GM12878 (cell line): ENCODE measurements at regions not wholly inside any gene's neighbourhood (a gene's known extent, or its start where the extent isn't known, plus 50 kb on each side); places are given as distances from the start of the nearest gene placed in this dataset.

Source experiments
- ATAC-seq: fragments of 200-7000 bp; cut with Tn5 transposase; 3 replicates; pipeline ENCODE4 v1.9.1; 2020; ENCODE audit warnings: mild to moderate bottlenecking, moderate library complexity
- BruUV-seq: library from RNA; stranded (reverse); fragments of 400-500 nt; replicated peaks from 2 replicates; lab custom pipeline; 2021; lab: Mats Ljungman, UMichigan
- CTCF ChIA-PET: fragments of 300-600 bp; sonication (Branson Sonifier 250); formaldehyde crosslinking; extraction: SDS; loops from one replicate; lab custom pipeline; 2021; ENCODE audit warnings: inconsistent platforms; lab: Yijun Ruan, JAX
- POLR2A ChIA-PET: fragments of 350-600 bp; formaldehyde crosslinking; extraction: SDS; loops from one replicate; lab custom pipeline; 2021; ENCODE audit warnings: inconsistent platforms; lab: Charles Lee
- RAD21 ChIA-PET: fragments of 300-600 bp; sonication (Branson Sonifier 250); formaldehyde crosslinking; loops from one replicate; lab custom pipeline; 2023; ENCODE audit warnings: antibody characterized with exemption; ENCODE audit not compliant: unreplicated experiment; lab: Charles Lee
- SMC1A ChIA-PET: fragments of 300-600 bp; sonication (Branson Sonifier 250); formaldehyde crosslinking; loops from one replicate; lab custom pipeline; 2023; ENCODE audit not compliant: unreplicated experiment, uncharacterized antibody; lab: Charles Lee
- DNase-seq: peaks from one replicate; pipeline ENCODE4 v3.0.0-alpha.2; 2011; ENCODE audit warnings: low read depth, low spot score
- FAIRE-seq: peaks from 3 replicates; lab custom pipeline; 2011; peaks lifted over from hg19 to GRCh38; lab: Jason Lieb, UNC
- H2AFZ ChIP-seq: 2 replicates; pipeline ENCODE4 v1.6.0; 2011; ENCODE audit warnings: low read depth, low read length, control low read depth; ENCODE audit not compliant: control insufficient read depth
- H3K27ac ChIP-seq: 2 replicates; pipeline ENCODE4 v1.5.1; 2011; ENCODE audit warnings: control low read depth; ENCODE audit not compliant: control insufficient read depth, insufficient read depth
- H3K27me3 ChIP-seq, 2 experiments: replicated peaks in 1 of 2; 2 replicates each; pipeline versions ENCODE4 v1.6.0 to v1.6.1; 2011; ENCODE audit warnings: low read length in 1 of 2; ENCODE audit not compliant: control insufficient read depth in 2 of 2, insufficient read depth in 2 of 2
- H3K36me3 ChIP-seq, 2 experiments: 2 replicates each; pipeline ENCODE4 v1.5.1; 2011; ENCODE audit warnings: low read length in 1 of 2; ENCODE audit not compliant: control insufficient read depth in 2 of 2, insufficient read depth in 2 of 2
- H3K4me1 ChIP-seq: 2 replicates; pipeline ENCODE4 v1.6.1; 2011; ENCODE audit warnings: mild to moderate bottlenecking, low read length, moderate library complexity, mixed read lengths; ENCODE audit not compliant: control insufficient read depth, insufficient read depth
- H3K4me2 ChIP-seq: 2 replicates; pipeline ENCODE4 v1.6.0; 2011; ENCODE audit warnings: control low read depth; ENCODE audit not compliant: control insufficient read depth, insufficient read depth
- H3K4me3 ChIP-seq: fragments of 200-600 bp; sonication (generic); 2 replicates; pipeline ENCODE4 v1.5.1; 2016
- H3K79me2 ChIP-seq: 2 replicates; pipeline ENCODE4 v1.6.0; 2011; ENCODE audit warnings: low read length; ENCODE audit not compliant: control insufficient read depth, insufficient read depth
- H3K9ac ChIP-seq: 2 replicates; pipeline ENCODE4 v1.8.0; 2011; ENCODE audit warnings: low read length, control low read depth, mixed read lengths; ENCODE audit not compliant: control insufficient read depth, insufficient read depth
- H3K9me3 ChIP-seq: replicated peaks from 3 replicates; pipeline ENCODE4 v1.5.1; 2011; ENCODE audit warnings: mild to moderate bottlenecking, low read length; ENCODE audit not compliant: control insufficient read depth, insufficient read depth
- H4K20me1 ChIP-seq: 2 replicates; pipeline ENCODE4 v1.6.0; 2011; ENCODE audit not compliant: control insufficient read depth, insufficient read depth
- BHLHE40 ChIP-seq, 2 experiments: fragments of 450-650 bp in 1 of 2; IDR thresholded peaks; 2 replicates each; pipeline ENCODE4 v1.6.1; 2011 to 2017; ENCODE audit warnings: low read depth in 2 of 2, borderline replicate concordance in 1 of 2, improper control_type of control experiment in 1 of 2, low read length in 1 of 2, mild to moderate bottlenecking in 1 of 2
- MEF2B ChIP-seq: fragments of 450-650 bp; IDR thresholded peaks from 2 replicates; pipeline ENCODE4 v1.6.1; 2018; ENCODE audit warnings: mild to moderate bottlenecking, moderate library complexity; ENCODE audit not compliant: partially characterized antibody, poor library complexity, severe bottlenecking
- SUPT20H ChIP-seq: IDR thresholded peaks from 2 replicates; pipeline ENCODE4 v1.6.1; 2011; ENCODE audit warnings: low read depth, mild to moderate bottlenecking, low read length, moderate library complexity, borderline replicate concordance; ENCODE audit not compliant: control insufficient read depth
- ZBED1 ChIP-seq: IDR thresholded peaks from 2 replicates; pipeline ENCODE4 v1.6.1; 2016; ENCODE audit warnings: borderline replicate concordance
- WGBS: methylation state at CpG from one replicate; pipeline ENCODE4 v1.1.6; 2016; ENCODE audit warnings: low lambda C conversion rate; ENCODE audit not compliant: insufficient replicate concordance, insufficient coverage; ENCODE audit errors: missing lambda C conversion rate; 5-methylcytosine and 5-hydroxymethylcytosine counted together
- in situ Hi-C: fragments of 300-500 bp; cut with MboI; formaldehyde crosslinking; loops from 9 replicates; pipeline ENCODE4 v1.14.3; 2018; ENCODE audit warnings: mixed read lengths
- intact Hi-C: fragments of 100-400 bp; cut with micrococcal nuclease; formaldehyde crosslinking; loops from one replicate; pipeline ENCODE4 v1.14.2; 2022; ENCODE audit not compliant: unreplicated experiment
- TF ChIP-seq, protein P1 (sequence below): IDR thresholded peaks from 2 replicates; pipeline ENCODE4 v1.6.1; 2012; ENCODE audit warnings: improper control_type of control experiment, low read depth, low read length; ENCODE audit not compliant: insufficient replicate concordance
- TF ChIP-seq, protein P2 (sequence below): fragments of 450-650 bp; IDR thresholded peaks from 2 replicates; pipeline ENCODE4 v1.6.1; 2018; ENCODE audit warnings: mild to moderate bottlenecking, low read depth, moderate library complexity; ENCODE audit not compliant: partially characterized antibody
- TF ChIP-seq, protein P3 (sequence below): IDR thresholded peaks from 2 replicates; pipeline ENCODE4 v1.6.1; 2011; ENCODE audit warnings: low read depth, low read length, improper control_type of control experiment, borderline replicate concordance
- TF ChIP-seq, protein P4 (sequence below): fragments of 450-650 bp; IDR thresholded peaks from 2 replicates; pipeline ENCODE4 v1.6.1; 2016; ENCODE audit warnings: mild to moderate bottlenecking, moderate library complexity, borderline replicate concordance
- TF ChIP-seq, protein P5 (sequence below): IDR thresholded peaks from 2 replicates; pipeline ENCODE4 v1.6.1; 2012; ENCODE audit warnings: low read depth, low read length, improper control_type of control experiment

DNA sequence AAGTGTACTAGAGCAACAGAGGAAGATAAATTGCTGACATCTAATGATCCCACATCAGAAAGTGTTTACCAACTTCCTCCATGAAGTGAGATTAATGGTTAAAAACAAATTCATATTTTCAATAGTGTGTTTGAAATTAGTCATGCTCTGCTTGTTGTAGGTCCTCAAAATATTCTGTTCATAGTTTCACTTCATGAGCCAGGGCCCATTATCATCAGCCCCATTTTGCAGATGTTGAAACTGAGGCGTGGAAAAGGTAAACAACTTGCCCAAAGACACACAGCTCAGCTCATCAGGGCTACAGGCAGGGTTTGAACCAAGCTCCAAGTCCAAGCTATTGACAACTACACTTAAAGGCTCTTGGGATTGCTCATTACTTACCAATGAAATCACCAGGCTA, 103.5 kb upstream of the PPARGC1A start:
- no peaks in the 10 kb centered on the region for H3K36me3 ChIP-seq
- no peak for DNase-seq
- H3K4me1 ChIP-seq: no peaks in the 10 kb centered on the region
- ATAC-seq: peak; percentile 45
- H3K4me2 ChIP-seq: no peak overlapping the region
- H3K9me3 ChIP-seq: no peaks in the 10 kb centered on the region
- in situ Hi-C loops (no loop called here), intact Hi-C loops (no loop called here)
- H3K27ac ChIP-seq: no peak overlapping the region
- WGBS: 0% methylated on average over 1 of the region's 1 CpG
- ChIA-PET POLR2A (no interaction called here), SMC1A (no interaction called here), CTCF (no interaction called here), RAD21 (no interaction called here)
- no peak for FAIRE-seq
- H3K27me3 ChIP-seq: no peaks in the 10 kb centered on the region
- no peak overlapping the region for H3K9ac ChIP-seq
- no peak overlapping the region for H3K4me3 ChIP-seq
- BruUV-seq: no TSS peak
- H3K79me2 ChIP-seq: no peaks in the 10 kb centered on the region
- H4K20me1 ChIP-seq: no peaks in the 10 kb centered on the region
- no peak overlapping the region for H2AFZ ChIP-seq
- TF ChIP-seq SUPT20H (no peak), MEF2B (no peak), BHLHE40 (IDR thresholded peaks at IDR 0.05; ENCODE audit: borderline replicate concordance in 1 of 2, low read depth in 2 of 2, low read length in 1 of 2) (no peak), ZBED1 (no peak)
- TF ChIP-seq, protein P1, sequence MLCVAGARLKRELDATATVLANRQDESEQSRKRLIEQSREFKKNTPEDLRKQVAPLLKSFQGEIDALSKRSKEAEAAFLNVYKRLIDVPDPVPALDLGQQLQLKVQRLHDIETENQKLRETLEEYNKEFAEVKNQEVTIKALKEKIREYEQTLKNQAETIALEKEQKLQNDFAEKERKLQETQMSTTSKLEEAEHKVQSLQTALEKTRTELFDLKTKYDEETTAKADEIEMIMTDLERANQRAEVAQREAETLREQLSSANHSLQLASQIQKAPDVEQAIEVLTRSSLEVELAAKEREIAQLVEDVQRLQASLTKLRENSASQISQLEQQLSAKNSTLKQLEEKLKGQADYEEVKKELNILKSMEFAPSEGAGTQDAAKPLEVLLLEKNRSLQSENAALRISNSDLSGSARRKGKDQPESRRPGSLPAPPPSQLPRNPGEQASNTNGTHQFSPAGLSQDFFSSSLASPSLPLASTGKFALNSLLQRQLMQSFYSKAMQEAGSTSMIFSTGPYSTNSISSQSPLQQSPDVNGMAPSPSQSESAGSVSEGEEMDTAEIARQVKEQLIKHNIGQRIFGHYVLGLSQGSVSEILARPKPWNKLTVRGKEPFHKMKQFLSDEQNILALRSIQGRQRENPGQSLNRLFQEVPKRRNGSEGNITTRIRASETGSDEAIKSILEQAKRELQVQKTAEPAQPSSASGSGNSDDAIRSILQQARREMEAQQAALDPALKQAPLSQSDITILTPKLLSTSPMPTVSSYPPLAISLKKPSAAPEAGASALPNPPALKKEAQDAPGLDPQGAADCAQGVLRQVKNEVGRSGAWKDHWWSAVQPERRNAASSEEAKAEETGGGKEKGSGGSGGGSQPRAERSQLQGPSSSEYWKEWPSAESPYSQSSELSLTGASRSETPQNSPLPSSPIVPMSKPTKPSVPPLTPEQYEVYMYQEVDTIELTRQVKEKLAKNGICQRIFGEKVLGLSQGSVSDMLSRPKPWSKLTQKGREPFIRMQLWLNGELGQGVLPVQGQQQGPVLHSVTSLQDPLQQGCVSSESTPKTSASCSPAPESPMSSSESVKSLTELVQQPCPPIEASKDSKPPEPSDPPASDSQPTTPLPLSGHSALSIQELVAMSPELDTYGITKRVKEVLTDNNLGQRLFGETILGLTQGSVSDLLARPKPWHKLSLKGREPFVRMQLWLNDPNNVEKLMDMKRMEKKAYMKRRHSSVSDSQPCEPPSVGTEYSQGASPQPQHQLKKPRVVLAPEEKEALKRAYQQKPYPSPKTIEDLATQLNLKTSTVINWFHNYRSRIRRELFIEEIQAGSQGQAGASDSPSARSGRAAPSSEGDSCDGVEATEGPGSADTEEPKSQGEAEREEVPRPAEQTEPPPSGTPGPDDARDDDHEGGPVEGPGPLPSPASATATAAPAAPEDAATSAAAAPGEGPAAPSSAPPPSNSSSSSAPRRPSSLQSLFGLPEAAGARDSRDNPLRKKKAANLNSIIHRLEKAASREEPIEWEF: no peak
- TF ChIP-seq, protein P2, sequence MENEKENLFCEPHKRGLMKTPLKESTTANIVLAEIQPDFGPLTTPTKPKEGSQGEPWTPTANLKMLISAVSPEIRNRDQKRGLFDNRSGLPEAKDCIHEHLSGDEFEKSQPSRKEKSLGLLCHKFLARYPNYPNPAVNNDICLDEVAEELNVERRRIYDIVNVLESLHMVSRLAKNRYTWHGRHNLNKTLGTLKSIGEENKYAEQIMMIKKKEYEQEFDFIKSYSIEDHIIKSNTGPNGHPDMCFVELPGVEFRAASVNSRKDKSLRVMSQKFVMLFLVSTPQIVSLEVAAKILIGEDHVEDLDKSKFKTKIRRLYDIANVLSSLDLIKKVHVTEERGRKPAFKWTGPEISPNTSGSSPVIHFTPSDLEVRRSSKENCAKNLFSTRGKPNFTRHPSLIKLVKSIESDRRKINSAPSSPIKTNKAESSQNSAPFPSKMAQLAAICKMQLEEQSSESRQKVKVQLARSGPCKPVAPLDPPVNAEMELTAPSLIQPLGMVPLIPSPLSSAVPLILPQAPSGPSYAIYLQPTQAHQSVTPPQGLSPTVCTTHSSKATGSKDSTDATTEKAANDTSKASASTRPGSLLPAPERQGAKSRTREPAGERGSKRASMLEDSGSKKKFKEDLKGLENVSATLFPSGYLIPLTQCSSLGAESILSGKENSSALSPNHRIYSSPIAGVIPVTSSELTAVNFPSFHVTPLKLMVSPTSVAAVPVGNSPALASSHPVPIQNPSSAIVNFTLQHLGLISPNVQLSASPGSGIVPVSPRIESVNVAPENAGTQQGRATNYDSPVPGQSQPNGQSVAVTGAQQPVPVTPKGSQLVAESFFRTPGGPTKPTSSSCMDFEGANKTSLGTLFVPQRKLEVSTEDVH: no peak
- TF ChIP-seq, protein P3, sequence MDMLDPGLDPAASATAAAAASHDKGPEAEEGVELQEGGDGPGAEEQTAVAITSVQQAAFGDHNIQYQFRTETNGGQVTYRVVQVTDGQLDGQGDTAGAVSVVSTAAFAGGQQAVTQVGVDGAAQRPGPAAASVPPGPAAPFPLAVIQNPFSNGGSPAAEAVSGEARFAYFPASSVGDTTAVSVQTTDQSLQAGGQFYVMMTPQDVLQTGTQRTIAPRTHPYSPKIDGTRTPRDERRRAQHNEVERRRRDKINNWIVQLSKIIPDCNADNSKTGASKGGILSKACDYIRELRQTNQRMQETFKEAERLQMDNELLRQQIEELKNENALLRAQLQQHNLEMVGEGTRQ: no peak
- TF ChIP-seq, protein P4, sequence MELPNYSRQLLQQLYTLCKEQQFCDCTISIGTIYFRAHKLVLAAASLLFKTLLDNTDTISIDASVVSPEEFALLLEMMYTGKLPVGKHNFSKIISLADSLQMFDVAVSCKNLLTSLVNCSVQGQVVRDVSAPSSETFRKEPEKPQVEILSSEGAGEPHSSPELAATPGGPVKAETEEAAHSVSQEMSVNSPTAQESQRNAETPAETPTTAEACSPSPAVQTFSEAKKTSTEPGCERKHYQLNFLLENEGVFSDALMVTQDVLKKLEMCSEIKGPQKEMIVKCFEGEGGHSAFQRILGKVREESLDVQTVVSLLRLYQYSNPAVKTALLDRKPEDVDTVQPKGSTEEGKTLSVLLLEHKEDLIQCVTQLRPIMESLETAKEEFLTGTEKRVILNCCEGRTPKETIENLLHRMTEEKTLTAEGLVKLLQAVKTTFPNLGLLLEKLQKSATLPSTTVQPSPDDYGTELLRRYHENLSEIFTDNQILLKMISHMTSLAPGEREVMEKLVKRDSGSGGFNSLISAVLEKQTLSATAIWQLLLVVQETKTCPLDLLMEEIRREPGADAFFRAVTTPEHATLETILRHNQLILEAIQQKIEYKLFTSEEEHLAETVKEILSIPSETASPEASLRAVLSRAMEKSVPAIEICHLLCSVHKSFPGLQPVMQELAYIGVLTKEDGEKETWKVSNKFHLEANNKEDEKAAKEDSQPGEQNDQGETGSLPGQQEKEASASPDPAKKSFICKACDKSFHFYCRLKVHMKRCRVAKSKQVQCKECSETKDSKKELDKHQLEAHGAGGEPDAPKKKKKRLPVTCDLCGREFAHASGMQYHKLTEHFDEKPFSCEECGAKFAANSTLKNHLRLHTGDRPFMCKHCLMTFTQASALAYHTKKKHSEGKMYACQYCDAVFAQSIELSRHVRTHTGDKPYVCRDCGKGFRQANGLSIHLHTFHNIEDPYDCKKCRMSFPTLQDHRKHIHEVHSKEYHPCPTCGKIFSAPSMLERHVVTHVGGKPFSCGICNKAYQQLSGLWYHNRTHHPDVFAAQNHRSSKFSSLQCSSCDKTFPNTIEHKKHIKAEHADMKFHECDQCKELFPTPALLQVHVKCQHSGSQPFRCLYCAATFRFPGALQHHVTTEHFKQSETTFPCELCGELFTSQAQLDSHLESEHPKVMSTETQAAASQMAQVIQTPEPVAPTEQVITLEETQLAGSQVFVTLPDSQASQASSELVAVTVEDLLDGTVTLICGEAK: no peak
- TF ChIP-seq, protein P5, sequence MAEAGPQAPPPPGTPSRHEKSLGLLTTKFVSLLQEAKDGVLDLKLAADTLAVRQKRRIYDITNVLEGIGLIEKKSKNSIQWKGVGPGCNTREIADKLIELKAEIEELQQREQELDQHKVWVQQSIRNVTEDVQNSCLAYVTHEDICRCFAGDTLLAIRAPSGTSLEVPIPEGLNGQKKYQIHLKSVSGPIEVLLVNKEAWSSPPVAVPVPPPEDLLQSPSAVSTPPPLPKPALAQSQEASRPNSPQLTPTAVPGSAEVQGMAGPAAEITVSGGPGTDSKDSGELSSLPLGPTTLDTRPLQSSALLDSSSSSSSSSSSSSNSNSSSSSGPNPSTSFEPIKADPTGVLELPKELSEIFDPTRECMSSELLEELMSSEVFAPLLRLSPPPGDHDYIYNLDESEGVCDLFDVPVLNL: no peak
